HG03066 (cell line): ENCODE measurements at regions not wholly inside any gene's neighbourhood (a gene's known extent, or its start where the extent isn't known, plus 50 kb on each side); places are given as distances from the start of the nearest gene placed in this dataset.

ENCODE experiments used
- ATAC-seq: cut with Tn5 transposase; IDR thresholded peaks from one replicate; pipeline ENCODE4 v1.9.1; 2021; ENCODE audit warnings: low read depth; ENCODE audit not compliant: unreplicated experiment

GRCh38 chr4:78722878-78723277 lies 53.3 kb upstream of the BMP2K start:
- no peak for ATAC-seq
